ENCODE measurements at regions not wholly inside any gene's neighbourhood (a gene's known extent, or its start where the extent isn't known, plus 50 kb on each side); places are given as distances from the start of the nearest gene placed in this dataset.

DNA sequence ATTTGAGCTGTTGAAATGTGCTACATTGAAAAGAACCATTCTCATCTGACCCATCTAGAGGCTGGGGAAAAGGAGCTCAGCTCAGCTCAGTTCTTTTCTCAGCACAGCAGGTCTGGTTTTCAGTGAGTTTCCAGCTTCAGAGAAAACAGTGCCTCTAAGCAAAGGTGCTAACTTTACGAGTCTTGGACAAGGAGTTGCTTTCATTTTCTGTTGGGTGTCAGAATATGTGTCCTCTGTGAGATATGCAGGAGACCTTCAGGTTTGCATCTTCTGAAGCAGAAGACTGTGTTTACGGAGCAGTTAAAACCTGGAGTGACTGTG is 321.3 kb upstream of the USP24 start (continued):
- TF ChIP-seq, protein P1, sequence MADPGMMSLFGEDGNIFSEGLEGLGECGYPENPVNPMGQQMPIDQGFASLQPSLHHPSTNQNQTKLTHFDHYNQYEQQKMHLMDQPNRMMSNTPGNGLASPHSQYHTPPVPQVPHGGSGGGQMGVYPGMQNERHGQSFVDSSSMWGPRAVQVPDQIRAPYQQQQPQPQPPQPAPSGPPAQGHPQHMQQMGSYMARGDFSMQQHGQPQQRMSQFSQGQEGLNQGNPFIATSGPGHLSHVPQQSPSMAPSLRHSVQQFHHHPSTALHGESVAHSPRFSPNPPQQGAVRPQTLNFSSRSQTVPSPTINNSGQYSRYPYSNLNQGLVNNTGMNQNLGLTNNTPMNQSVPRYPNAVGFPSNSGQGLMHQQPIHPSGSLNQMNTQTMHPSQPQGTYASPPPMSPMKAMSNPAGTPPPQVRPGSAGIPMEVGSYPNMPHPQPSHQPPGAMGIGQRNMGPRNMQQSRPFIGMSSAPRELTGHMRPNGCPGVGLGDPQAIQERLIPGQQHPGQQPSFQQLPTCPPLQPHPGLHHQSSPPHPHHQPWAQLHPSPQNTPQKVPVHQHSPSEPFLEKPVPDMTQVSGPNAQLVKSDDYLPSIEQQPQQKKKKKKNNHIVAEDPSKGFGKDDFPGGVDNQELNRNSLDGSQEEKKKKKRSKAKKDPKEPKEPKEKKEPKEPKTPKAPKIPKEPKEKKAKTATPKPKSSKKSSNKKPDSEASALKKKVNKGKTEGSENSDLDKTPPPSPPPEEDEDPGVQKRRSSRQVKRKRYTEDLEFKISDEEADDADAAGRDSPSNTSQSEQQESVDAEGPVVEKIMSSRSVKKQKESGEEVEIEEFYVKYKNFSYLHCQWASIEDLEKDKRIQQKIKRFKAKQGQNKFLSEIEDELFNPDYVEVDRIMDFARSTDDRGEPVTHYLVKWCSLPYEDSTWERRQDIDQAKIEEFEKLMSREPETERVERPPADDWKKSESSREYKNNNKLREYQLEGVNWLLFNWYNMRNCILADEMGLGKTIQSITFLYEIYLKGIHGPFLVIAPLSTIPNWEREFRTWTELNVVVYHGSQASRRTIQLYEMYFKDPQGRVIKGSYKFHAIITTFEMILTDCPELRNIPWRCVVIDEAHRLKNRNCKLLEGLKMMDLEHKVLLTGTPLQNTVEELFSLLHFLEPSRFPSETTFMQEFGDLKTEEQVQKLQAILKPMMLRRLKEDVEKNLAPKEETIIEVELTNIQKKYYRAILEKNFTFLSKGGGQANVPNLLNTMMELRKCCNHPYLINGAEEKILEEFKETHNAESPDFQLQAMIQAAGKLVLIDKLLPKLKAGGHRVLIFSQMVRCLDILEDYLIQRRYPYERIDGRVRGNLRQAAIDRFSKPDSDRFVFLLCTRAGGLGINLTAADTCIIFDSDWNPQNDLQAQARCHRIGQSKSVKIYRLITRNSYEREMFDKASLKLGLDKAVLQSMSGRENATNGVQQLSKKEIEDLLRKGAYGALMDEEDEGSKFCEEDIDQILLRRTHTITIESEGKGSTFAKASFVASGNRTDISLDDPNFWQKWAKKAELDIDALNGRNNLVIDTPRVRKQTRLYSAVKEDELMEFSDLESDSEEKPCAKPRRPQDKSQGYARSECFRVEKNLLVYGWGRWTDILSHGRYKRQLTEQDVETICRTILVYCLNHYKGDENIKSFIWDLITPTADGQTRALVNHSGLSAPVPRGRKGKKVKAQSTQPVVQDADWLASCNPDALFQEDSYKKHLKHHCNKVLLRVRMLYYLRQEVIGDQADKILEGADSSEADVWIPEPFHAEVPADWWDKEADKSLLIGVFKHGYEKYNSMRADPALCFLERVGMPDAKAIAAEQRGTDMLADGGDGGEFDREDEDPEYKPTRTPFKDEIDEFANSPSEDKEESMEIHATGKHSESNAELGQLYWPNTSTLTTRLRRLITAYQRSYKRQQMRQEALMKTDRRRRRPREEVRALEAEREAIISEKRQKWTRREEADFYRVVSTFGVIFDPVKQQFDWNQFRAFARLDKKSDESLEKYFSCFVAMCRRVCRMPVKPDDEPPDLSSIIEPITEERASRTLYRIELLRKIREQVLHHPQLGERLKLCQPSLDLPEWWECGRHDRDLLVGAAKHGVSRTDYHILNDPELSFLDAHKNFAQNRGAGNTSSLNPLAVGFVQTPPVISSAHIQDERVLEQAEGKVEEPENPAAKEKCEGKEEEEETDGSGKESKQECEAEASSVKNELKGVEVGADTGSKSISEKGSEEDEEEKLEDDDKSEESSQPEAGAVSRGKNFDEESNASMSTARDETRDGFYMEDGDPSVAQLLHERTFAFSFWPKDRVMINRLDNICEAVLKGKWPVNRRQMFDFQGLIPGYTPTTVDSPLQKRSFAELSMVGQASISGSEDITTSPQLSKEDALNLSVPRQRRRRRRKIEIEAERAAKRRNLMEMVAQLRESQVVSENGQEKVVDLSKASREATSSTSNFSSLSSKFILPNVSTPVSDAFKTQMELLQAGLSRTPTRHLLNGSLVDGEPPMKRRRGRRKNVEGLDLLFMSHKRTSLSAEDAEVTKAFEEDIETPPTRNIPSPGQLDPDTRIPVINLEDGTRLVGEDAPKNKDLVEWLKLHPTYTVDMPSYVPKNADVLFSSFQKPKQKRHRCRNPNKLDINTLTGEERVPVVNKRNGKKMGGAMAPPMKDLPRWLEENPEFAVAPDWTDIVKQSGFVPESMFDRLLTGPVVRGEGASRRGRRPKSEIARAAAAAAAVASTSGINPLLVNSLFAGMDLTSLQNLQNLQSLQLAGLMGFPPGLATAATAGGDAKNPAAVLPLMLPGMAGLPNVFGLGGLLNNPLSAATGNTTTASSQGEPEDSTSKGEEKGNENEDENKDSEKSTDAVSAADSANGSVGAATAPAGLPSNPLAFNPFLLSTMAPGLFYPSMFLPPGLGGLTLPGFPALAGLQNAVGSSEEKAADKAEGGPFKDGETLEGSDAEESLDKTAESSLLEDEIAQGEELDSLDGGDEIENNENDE (IDR thresholded peaks at IDR 0.05; ENCODE audit: insufficient replicate concordance, low read length), result no peak
- no peak for TF ChIP-seq TCF12 (IDR thresholded peaks at IDR 0.05; ENCODE audit: low read depth, low read length)
